ENCODE measurements at regions not wholly inside any gene's neighbourhood (a gene's known extent, or its start where the extent isn't known, plus 50 kb on each side); places are given as distances from the start of the nearest gene placed in this dataset.

GRCh38 chr7:17544401-17544800 lies 245.9 kb downstream of the AHR start:
- no peak overlapping the region for H2AFZ ChIP-seq (ENCODE audit: low read depth, low read length, severe bottlenecking)
- H3K4me2 ChIP-seq (ENCODE audit: low read depth, low read length, poor library complexity, severe bottlenecking): no peak overlapping the region
- no peaks in the 10 kb centered on the region for H3K27me3 ChIP-seq (ENCODE audit: low read length)
- H3K79me2 ChIP-seq (ENCODE audit: insufficient read depth, low read length): no peaks in the 10 kb centered on the region
- no peaks in the 10 kb centered on the region for H3K36me3 ChIP-seq (ENCODE audit: low read length)
- TF ChIP-seq EZH2phosphoT487 (conservative IDR thresholded peaks at IDR 0.05; ENCODE audit: low read length): no peak
- no peak for TF ChIP-seq CTCF (IDR thresholded peaks at IDR 0.05; ENCODE audit: insufficient read depth, low read length, poor library complexity, severe bottlenecking)
- H3K9me3 ChIP-seq (ENCODE audit: insufficient read depth, low read length): no peaks in the 10 kb centered on the region
- H3K27ac ChIP-seq (ENCODE audit: low read depth, low read length): no peak overlapping the region
- H3K9ac ChIP-seq (ENCODE audit: low read length): no peak overlapping the region
- H3F3A ChIP-seq (ENCODE audit: insufficient read depth): no peaks in the 10 kb centered on the region
- no peak overlapping the region for H3K4me3 ChIP-seq (ENCODE audit: insufficient read depth, low read length, poor library complexity, severe bottlenecking)
- no peaks in the 10 kb centered on the region for H3K9me2 ChIP-seq (replicated peaks; ENCODE audit: insufficient read depth, low read length)
- no peaks in the 10 kb centered on the region for H4K20me1 ChIP-seq (ENCODE audit: low read depth, low read length)

DNA sequence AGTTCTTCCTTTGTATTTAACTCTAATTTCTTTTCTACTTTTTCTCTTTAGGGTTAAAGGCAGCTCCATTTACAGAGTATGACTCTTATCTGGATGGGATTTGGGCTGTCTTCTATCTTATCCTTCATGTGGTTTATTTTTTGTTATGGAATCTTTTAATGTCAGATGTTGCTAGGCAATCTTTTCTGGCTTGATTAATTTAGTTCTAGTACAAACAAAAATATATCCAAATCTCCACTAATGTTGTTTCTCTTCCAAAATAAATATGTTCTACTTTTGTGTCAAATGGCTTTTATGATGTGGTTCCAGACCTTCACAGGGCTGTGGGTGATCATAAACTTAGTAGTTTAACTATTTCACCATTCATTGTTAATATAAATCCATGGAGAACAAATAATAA lies 246.9 kb downstream of the AHR start:
- TF ChIP-seq EZH2phosphoT487 (conservative IDR thresholded peaks at IDR 0.05; ENCODE audit: low read length): no peak
- no peak for TF ChIP-seq CTCF (IDR thresholded peaks at IDR 0.05; ENCODE audit: insufficient read depth, low read length, poor library complexity, severe bottlenecking)
- H3F3A ChIP-seq (ENCODE audit: insufficient read depth): no peaks in the 10 kb centered on the region

GRCh38 chr7:17546189-17546588 lies 247.7 kb downstream of the AHR start:
- Histone ChIP-seq H4K20me1 (ENCODE audit: low read depth, low read length) (no peaks in the 10 kb centered on the region), H3K27ac (ENCODE audit: low read depth, low read length) (no peak overlapping the region), H3K27me3 (ENCODE audit: low read length) (no peaks in the 10 kb centered on the region), H2AFZ (ENCODE audit: low read depth, low read length, severe bottlenecking) (no peak overlapping the region), H3K36me3 (ENCODE audit: low read length) (no peaks in the 10 kb centered on the region), H3K9me3 (ENCODE audit: insufficient read depth, low read length) (no peaks in the 10 kb centered on the region), H3K9me2 (replicated peaks; ENCODE audit: insufficient read depth, low read length) (no peaks in the 10 kb centered on the region), H3K4me2 (ENCODE audit: low read depth, low read length, poor library complexity, severe bottlenecking) (no peak overlapping the region), H3K4me3 (ENCODE audit: insufficient read depth, low read length, poor library complexity, severe bottlenecking) (no peak overlapping the region), H3K9ac (ENCODE audit: low read length) (no peak overlapping the region), H3K79me2 (ENCODE audit: insufficient read depth, low read length) (no peaks in the 10 kb centered on the region), H3F3A (ENCODE audit: insufficient read depth) (no peaks in the 10 kb centered on the region)
- TF ChIP-seq CTCF (IDR thresholded peaks at IDR 0.05; ENCODE audit: insufficient read depth, low read length, poor library complexity, severe bottlenecking) (no peak), EZH2phosphoT487 (conservative IDR thresholded peaks at IDR 0.05; ENCODE audit: low read length) (no peak)

More for the DNA sequence above, 246.9 kb downstream of the AHR start:
- Histone ChIP-seq H4K20me1 (ENCODE audit: low read depth, low read length) (no peaks in the 10 kb centered on the region), H3K9ac (ENCODE audit: low read length) (no peak overlapping the region), H3K4me3 (ENCODE audit: insufficient read depth, low read length, poor library complexity, severe bottlenecking) (no peak overlapping the region), H3K9me2 (replicated peaks; ENCODE audit: insufficient read depth, low read length) (no peaks in the 10 kb centered on the region), H3K27ac (ENCODE audit: low read depth, low read length) (no peak overlapping the region), H3K9me3 (ENCODE audit: insufficient read depth, low read length) (no peaks in the 10 kb centered on the region), H3K79me2 (ENCODE audit: insufficient read depth, low read length) (no peaks in the 10 kb centered on the region), H2AFZ (ENCODE audit: low read depth, low read length, severe bottlenecking) (no peak overlapping the region), H3K27me3 (ENCODE audit: low read length) (no peaks in the 10 kb centered on the region), H3K4me2 (ENCODE audit: low read depth, low read length, poor library complexity, severe bottlenecking) (no peak overlapping the region), H3K36me3 (ENCODE audit: low read length) (no peaks in the 10 kb centered on the region)
